ENCODE measurements at regions not wholly inside any gene's neighbourhood (a gene's known extent, or its start where the extent isn't known, plus 50 kb on each side); places are given as distances from the start of the nearest gene placed in this dataset.
A peak's percentile ranks its signal among the peaks of the same experiment; 100 is the strongest.

DNA sequence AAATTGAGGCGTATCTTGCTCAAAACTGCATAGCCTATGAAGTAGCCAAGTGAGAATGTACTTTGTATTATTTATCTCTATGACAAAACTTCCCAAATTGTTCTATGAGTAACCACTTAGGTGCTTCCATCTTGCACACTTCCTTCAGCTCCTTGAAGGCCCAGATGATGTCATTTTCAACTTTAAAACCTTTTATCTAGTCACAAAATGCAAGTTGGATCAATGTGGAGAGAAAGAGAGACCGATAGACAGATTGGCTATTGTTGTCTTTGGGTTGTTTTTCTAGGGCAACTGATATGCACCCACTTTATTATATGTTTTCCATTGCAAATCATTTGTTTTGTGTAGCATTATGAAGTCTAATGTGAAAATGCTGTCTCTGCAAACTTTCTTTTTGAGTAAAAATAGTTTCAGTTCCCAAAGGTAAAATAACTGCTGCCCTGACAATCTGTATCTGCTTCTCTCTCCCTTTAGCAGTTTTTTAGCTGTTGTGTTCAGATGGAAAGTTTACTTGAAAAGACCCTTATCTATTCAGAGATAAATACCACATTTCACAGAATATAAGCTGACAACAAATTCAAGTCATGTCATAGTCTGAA, 73.7 kb upstream of the CITED2 start (continued):
- TF ChIP-seq, protein P1, sequence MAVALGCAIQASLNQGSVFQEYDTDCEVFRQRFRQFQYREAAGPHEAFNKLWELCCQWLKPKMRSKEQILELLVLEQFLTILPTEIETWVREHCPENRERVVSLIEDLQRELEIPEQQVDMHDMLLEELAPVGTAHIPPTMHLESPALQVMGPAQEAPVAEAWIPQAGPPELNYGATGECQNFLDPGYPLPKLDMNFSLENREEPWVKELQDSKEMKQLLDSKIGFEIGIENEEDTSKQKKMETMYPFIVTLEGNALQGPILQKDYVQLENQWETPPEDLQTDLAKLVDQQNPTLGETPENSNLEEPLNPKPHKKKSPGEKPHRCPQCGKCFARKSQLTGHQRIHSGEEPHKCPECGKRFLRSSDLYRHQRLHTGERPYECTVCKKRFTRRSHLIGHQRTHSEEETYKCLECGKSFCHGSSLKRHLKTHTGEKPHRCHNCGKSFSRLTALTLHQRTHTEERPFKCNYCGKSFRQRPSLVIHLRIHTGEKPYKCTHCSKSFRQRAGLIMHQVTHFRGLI (CRISPR knock-in tag; IDR thresholded peaks at IDR 0.05), result no peak
- TF ChIP-seq ZNF778 (CRISPR knock-in tag; IDR thresholded peaks at IDR 0.05), result no peak
- TF ChIP-seq, protein P2, sequence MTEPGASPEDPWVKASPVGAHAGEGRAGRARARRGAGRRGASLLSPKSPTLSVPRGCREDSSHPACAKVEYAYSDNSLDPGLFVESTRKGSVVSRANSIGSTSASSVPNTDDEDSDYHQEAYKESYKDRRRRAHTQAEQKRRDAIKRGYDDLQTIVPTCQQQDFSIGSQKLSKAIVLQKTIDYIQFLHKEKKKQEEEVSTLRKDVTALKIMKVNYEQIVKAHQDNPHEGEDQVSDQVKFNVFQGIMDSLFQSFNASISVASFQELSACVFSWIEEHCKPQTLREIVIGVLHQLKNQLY (CRISPR knock-in tag; conservative IDR thresholded peaks at IDR 0.05), result no peak
- no peak for TF ChIP-seq ZNF324 (CRISPR knock-in tag; IDR thresholded peaks at IDR 0.05)
- TF ChIP-seq, protein P3, sequence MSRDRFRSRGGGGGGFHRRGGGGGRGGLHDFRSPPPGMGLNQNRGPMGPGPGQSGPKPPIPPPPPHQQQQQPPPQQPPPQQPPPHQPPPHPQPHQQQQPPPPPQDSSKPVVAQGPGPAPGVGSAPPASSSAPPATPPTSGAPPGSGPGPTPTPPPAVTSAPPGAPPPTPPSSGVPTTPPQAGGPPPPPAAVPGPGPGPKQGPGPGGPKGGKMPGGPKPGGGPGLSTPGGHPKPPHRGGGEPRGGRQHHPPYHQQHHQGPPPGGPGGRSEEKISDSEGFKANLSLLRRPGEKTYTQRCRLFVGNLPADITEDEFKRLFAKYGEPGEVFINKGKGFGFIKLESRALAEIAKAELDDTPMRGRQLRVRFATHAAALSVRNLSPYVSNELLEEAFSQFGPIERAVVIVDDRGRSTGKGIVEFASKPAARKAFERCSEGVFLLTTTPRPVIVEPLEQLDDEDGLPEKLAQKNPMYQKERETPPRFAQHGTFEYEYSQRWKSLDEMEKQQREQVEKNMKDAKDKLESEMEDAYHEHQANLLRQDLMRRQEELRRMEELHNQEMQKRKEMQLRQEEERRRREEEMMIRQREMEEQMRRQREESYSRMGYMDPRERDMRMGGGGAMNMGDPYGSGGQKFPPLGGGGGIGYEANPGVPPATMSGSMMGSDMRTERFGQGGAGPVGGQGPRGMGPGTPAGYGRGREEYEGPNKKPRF (IDR thresholded peaks at IDR 0.05; ENCODE audit: low read depth, low read length), result no peak
- no peak for TF ChIP-seq NUFIP1 (IDR thresholded peaks at IDR 0.05; ENCODE audit: partially characterized antibody)
- TF ChIP-seq, protein P4, sequence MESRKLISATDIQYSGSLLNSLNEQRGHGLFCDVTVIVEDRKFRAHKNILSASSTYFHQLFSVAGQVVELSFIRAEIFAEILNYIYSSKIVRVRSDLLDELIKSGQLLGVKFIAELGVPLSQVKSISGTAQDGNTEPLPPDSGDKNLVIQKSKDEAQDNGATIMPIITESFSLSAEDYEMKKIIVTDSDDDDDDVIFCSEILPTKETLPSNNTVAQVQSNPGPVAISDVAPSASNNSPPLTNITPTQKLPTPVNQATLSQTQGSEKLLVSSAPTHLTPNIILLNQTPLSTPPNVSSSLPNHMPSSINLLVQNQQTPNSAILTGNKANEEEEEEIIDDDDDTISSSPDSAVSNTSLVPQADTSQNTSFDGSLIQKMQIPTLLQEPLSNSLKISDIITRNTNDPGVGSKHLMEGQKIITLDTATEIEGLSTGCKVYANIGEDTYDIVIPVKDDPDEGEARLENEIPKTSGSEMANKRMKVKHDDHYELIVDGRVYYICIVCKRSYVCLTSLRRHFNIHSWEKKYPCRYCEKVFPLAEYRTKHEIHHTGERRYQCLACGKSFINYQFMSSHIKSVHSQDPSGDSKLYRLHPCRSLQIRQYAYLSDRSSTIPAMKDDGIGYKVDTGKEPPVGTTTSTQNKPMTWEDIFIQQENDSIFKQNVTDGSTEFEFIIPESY (CRISPR knock-in tag; IDR thresholded peaks at IDR 0.05), result no peak
- TF ChIP-seq POLR3A (IDR thresholded peaks at IDR 0.05; ENCODE audit: borderline replicate concordance, extremely low read depth, insufficient read depth, insufficient read length), result no peak
- TF ChIP-seq MIER1 (IDR thresholded peaks at IDR 0.05; ENCODE audit: low read depth), result no peak
- TF ChIP-seq HDAC3 (IDR thresholded peaks at IDR 0.05; ENCODE audit: borderline replicate concordance, partially characterized antibody), result no peak
- peak; percentile 48; the same call in 1 of the 2 replicates for TF ChIP-seq ZNF589 (CRISPR knock-in tag; IDR thresholded peaks at IDR 0.05; ENCODE audit: low read depth)
- 0 out of 2 replicates have a peak, but pooled peaks have one; percentile 1 for TF ChIP-seq CTBP1 (IDR thresholded peaks at IDR 0.05; ENCODE audit: borderline replicate concordance)
- TF ChIP-seq RBM22 (IDR thresholded peaks at IDR 0.05; ENCODE audit: low read depth, low read length, poor library complexity, severe bottlenecking), result no peak
- no peak for TF ChIP-seq NEUROD1 (IDR thresholded peaks at IDR 0.05; ENCODE audit: borderline replicate concordance, low read depth, low read length, partially characterized antibody)
- TF ChIP-seq ZFX (CRISPR knock-in tag; IDR thresholded peaks at IDR 0.05), result no peak; the same call in 1 of the 2 replicates
- TF ChIP-seq, protein P5, sequence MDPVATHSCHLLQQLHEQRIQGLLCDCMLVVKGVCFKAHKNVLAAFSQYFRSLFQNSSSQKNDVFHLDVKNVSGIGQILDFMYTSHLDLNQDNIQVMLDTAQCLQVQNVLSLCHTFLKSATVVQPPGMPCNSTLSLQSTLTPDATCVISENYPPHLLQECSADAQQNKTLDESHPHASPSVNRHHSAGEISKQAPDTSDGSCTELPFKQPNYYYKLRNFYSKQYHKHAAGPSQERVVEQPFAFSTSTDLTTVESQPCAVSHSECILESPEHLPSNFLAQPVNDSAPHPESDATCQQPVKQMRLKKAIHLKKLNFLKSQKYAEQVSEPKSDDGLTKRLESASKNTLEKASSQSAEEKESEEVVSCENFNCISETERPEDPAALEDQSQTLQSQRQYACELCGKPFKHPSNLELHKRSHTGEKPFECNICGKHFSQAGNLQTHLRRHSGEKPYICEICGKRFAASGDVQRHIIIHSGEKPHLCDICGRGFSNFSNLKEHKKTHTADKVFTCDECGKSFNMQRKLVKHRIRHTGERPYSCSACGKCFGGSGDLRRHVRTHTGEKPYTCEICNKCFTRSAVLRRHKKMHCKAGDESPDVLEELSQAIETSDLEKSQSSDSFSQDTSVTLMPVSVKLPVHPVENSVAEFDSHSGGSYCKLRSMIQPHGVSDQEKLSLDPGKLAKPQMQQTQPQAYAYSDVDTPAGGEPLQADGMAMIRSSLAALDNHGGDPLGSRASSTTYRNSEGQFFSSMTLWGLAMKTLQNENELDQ (CRISPR knock-in tag; IDR thresholded peaks at IDR 0.05; ENCODE audit: borderline replicate concordance), result no peak
- no peak for TF ChIP-seq NR2F6 (CRISPR knock-in tag; IDR thresholded peaks at IDR 0.05)
- no peak for TF ChIP-seq ZFP36 (IDR thresholded peaks at IDR 0.05; ENCODE audit: low read depth, low read length, partially characterized antibody)
- TF ChIP-seq IFI16 (CRISPR knock-in tag; IDR thresholded peaks at IDR 0.05), result no peak

Data from K562 (cell line).